ENCODE measurements at regions not wholly inside any gene's neighbourhood (a gene's known extent, or its start where the extent isn't known, plus 50 kb on each side); places are given as distances from the start of the nearest gene placed in this dataset.

GRCh38 chr5:29794141-29794787 lies 1399.2 kb upstream of the CDH6 start:
- Histone ChIP-seq H3K27me3 (no peaks in the 10 kb centered on the region), H3K4me1 (no peaks in the 10 kb centered on the region), H3K4me3 (no peak overlapping the region), H3K27ac (no peak overlapping the region), H3K9me3 (no peaks in the 10 kb centered on the region), H4K20me1 (no peaks in the 10 kb centered on the region), H3K4me2 (no peak overlapping the region), H3K9ac (no peak overlapping the region), H3K36me3 (no peaks in the 10 kb centered on the region)
- no peak for TF ChIP-seq Cebpa-rat (IDR thresholded peaks at IDR 0.05)

GRCh38 chr5:29790281-29790680 lies 1403.2 kb upstream of the CDH6 start:
- TF ChIP-seq Cebpa-rat (IDR thresholded peaks at IDR 0.05): no peak
- H3K4me3 ChIP-seq: no peak overlapping the region
- no peaks in the 10 kb centered on the region for H3K27me3 ChIP-seq
- no peak overlapping the region for H3K9ac ChIP-seq
- no peaks in the 10 kb centered on the region for H3K4me1 ChIP-seq
- H3K9me3 ChIP-seq: no peaks in the 10 kb centered on the region
- H3K36me3 ChIP-seq: no peaks in the 10 kb centered on the region
- H4K20me1 ChIP-seq: no peaks in the 10 kb centered on the region
- H3K27ac ChIP-seq: no peak overlapping the region
- no peak overlapping the region for H3K4me2 ChIP-seq

- no peak for TF ChIP-seq Cebpa-rat (IDR thresholded peaks at IDR 0.05)
- Histone ChIP-seq H3K4me1 (no peaks in the 10 kb centered on the region), H3K4me2 (no peak overlapping the region), H3K27ac (no peak overlapping the region), H3K9me3 (no peaks in the 10 kb centered on the region), H4K20me1 (no peaks in the 10 kb centered on the region), H3K4me3 (no peak overlapping the region), H3K36me3 (no peaks in the 10 kb centered on the region), H3K9ac (no peak overlapping the region), H3K27me3 (no peaks in the 10 kb centered on the region)
These were observed 1413.1 kb upstream of the CDH6 start for GRCh38 chr5:29780401-29780800.

- no peaks in the 10 kb centered on the region for H3K4me1 ChIP-seq
These were observed 1414.3 kb upstream of the CDH6 start for GRCh38 chr5:29779141-29779540.

GRCh38 chr5:29777373-29777772 lies 1416.1 kb upstream of the CDH6 start:
- no peak overlapping the region for H3K4me2 ChIP-seq
- H3K27ac ChIP-seq: no peak overlapping the region
- no peaks in the 10 kb centered on the region for H3K9me3 ChIP-seq
- no peak overlapping the region for H3K9ac ChIP-seq
- no peak for TF ChIP-seq Cebpa-rat (IDR thresholded peaks at IDR 0.05)
- H3K4me1 ChIP-seq: no peaks in the 10 kb centered on the region
- H3K27me3 ChIP-seq: no peaks in the 10 kb centered on the region
- H4K20me1 ChIP-seq: no peaks in the 10 kb centered on the region
- H3K4me3 ChIP-seq: no peak overlapping the region
- no peaks in the 10 kb centered on the region for H3K36me3 ChIP-seq

More at GRCh38 chr5:29779141-29779540, 1414.3 kb upstream of the CDH6 start:
- Histone ChIP-seq H4K20me1 (no peaks in the 10 kb centered on the region), H3K27me3 (no peaks in the 10 kb centered on the region), H3K36me3 (no peaks in the 10 kb centered on the region), H3K27ac (no peak overlapping the region), H3K4me3 (no peak overlapping the region), H3K9me3 (no peaks in the 10 kb centered on the region), H3K4me2 (no peak overlapping the region), H3K9ac (no peak overlapping the region)
- no peak for TF ChIP-seq Cebpa-rat (IDR thresholded peaks at IDR 0.05)

- Histone ChIP-seq H3K4me3 (no peak overlapping the region), H3K9me3 (no peaks in the 10 kb centered on the region), H3K4me1 (no peaks in the 10 kb centered on the region), H3K27ac (no peak overlapping the region), H4K20me1 (no peaks in the 10 kb centered on the region), H3K9ac (no peak overlapping the region), H3K4me2 (no peak overlapping the region), H3K36me3 (no peaks in the 10 kb centered on the region), H3K27me3 (no peaks in the 10 kb centered on the region)
- no peak for TF ChIP-seq Cebpa-rat (IDR thresholded peaks at IDR 0.05)
These were observed 1422.5 kb upstream of the CDH6 start for GRCh38 chr5:29770936-29771335.

GRCh38 chr5:29769474-29769873 lies 1424.0 kb upstream of the CDH6 start:
- H3K36me3 ChIP-seq: no peaks in the 10 kb centered on the region
- no peak for TF ChIP-seq Cebpa-rat (IDR thresholded peaks at IDR 0.05)
- H4K20me1 ChIP-seq: no peaks in the 10 kb centered on the region

GRCh38 chr5:29758986-29759421 lies 1434.5 kb upstream of the CDH6 start:
- Histone ChIP-seq H3K4me2 (no peak overlapping the region), H3K27me3 (no peaks in the 10 kb centered on the region), H4K20me1 (no peaks in the 10 kb centered on the region), H3K36me3 (no peaks in the 10 kb centered on the region), H3K9ac (no peak overlapping the region), H3K27ac (no peak overlapping the region), H3K4me1 (no peaks in the 10 kb centered on the region), H3K9me3 (no peaks in the 10 kb centered on the region), H3K4me3 (no peak overlapping the region)
- TF ChIP-seq Cebpa-rat (IDR thresholded peaks at IDR 0.05): no peak

More at GRCh38 chr5:29769474-29769873, 1424.0 kb upstream of the CDH6 start:
- no peaks in the 10 kb centered on the region for H3K4me1 ChIP-seq
- no peak overlapping the region for H3K27ac ChIP-seq
- no peak overlapping the region for H3K4me3 ChIP-seq
- no peak overlapping the region for H3K9ac ChIP-seq
- no peaks in the 10 kb centered on the region for H3K9me3 ChIP-seq
- no peaks in the 10 kb centered on the region for H3K27me3 ChIP-seq
- H3K4me2 ChIP-seq: no peak overlapping the region

- no peak overlapping the region for H3K27ac ChIP-seq
These were observed 1443.0 kb upstream of the CDH6 start for GRCh38 chr5:29750453-29750852.

GRCh38 chr5:29744618-29745017 lies 1448.9 kb upstream of the CDH6 start:
- no peak overlapping the region for H3K4me2 ChIP-seq
- TF ChIP-seq Cebpa-rat (IDR thresholded peaks at IDR 0.05): no peak

More at GRCh38 chr5:29750453-29750852, 1443.0 kb upstream of the CDH6 start:
- H3K4me3 ChIP-seq: no peak overlapping the region
- no peaks in the 10 kb centered on the region for H3K9me3 ChIP-seq
- no peaks in the 10 kb centered on the region for H3K4me1 ChIP-seq
- no peak for TF ChIP-seq Cebpa-rat (IDR thresholded peaks at IDR 0.05)
- no peaks in the 10 kb centered on the region for H4K20me1 ChIP-seq
- H3K9ac ChIP-seq: no peak overlapping the region
- H3K36me3 ChIP-seq: no peaks in the 10 kb centered on the region
- no peak overlapping the region for H3K4me2 ChIP-seq
- H3K27me3 ChIP-seq: no peaks in the 10 kb centered on the region

GRCh38 chr5:29720954-29721353 lies 1472.5 kb upstream of the CDH6 start:
- H3K4me3 ChIP-seq: no peak overlapping the region
- no peak for TF ChIP-seq Cebpa-rat (IDR thresholded peaks at IDR 0.05)
- H3K36me3 ChIP-seq: no peaks in the 10 kb centered on the region
- no peaks in the 10 kb centered on the region for H3K4me1 ChIP-seq
- no peaks in the 10 kb centered on the region for H4K20me1 ChIP-seq
- no peak overlapping the region for H3K9ac ChIP-seq
- H3K27me3 ChIP-seq: no peaks in the 10 kb centered on the region
- H3K4me2 ChIP-seq: no peak overlapping the region
- no peak overlapping the region for H3K27ac ChIP-seq
- no peaks in the 10 kb centered on the region for H3K9me3 ChIP-seq

More at GRCh38 chr5:29744618-29745017, 1448.9 kb upstream of the CDH6 start:
- Histone ChIP-seq H3K4me1 (no peaks in the 10 kb centered on the region), H3K9me3 (no peaks in the 10 kb centered on the region), H4K20me1 (no peaks in the 10 kb centered on the region), H3K27ac (no peak overlapping the region), H3K27me3 (no peaks in the 10 kb centered on the region), H3K4me3 (no peak overlapping the region), H3K9ac (no peak overlapping the region), H3K36me3 (no peaks in the 10 kb centered on the region)

Measured in BLaER1 (cell line).